RWPE2 (cell line): ENCODE measurements at regions not wholly inside any gene's neighbourhood (a gene's known extent, or its start where the extent isn't known, plus 50 kb on each side); places are given as distances from the start of the nearest gene placed in this dataset.

Experiments
- ATAC-seq: fragments of 200-7000 bp; cut with Tn5 transposase; 3 replicates; pipeline ENCODE4 v1.9.1; 2021; ENCODE audit warnings: low read depth
- DNase-seq: peaks from one replicate; pipeline ENCODE4 v3.0.0-alpha.2; 2020; ENCODE audit warnings: low spot score
- H3K27ac ChIP-seq: fragments of 450-650 bp; 2 replicates; pipeline ENCODE4 v1.5.1; 2017; ENCODE audit warnings: mild to moderate bottlenecking; ENCODE audit not compliant: poor library complexity, severe bottlenecking
- H3K27me3 ChIP-seq: fragments of 250-450 bp; sonication (Bioruptor Pico); 2 replicates; pipeline ENCODE4 v1.5.1; 2021; ENCODE audit warnings: mild to moderate bottlenecking, moderate library complexity; ENCODE audit not compliant: insufficient read depth, poor library complexity, severe bottlenecking
- H3K36me3 ChIP-seq: fragments of 250-450 bp; sonication (Bioruptor Pico); 2 replicates; pipeline ENCODE4 v1.5.1; 2020; ENCODE audit warnings: low read depth, mild to moderate bottlenecking, moderate library complexity
- H3K4me1 ChIP-seq: fragments of 250-450 bp; sonication (Bioruptor Pico); 2 replicates; pipeline ENCODE4 v1.5.1; 2021; ENCODE audit warnings: mild to moderate bottlenecking, moderate library complexity; ENCODE audit not compliant: insufficient read depth, poor library complexity, severe bottlenecking
- H3K4me3 ChIP-seq: fragments of 250-450 bp; sonication (Bioruptor Pico); 2 replicates; pipeline ENCODE4 v1.5.1; 2021; ENCODE audit warnings: mild to moderate bottlenecking, moderate library complexity; ENCODE audit not compliant: severe bottlenecking
- H3K9me3 ChIP-seq: fragments of 250-450 bp; sonication (Bioruptor Pico); 2 replicates; pipeline ENCODE4 v1.5.1; 2021; ENCODE audit warnings: mild to moderate bottlenecking, moderate library complexity; ENCODE audit not compliant: severe bottlenecking
- TF ChIP-seq, protein P1 (sequence below): fragments of 450-650 bp; IDR thresholded peaks from one replicate; pipeline ENCODE4 v1.5.1; 2017; ENCODE audit warnings: mild to moderate bottlenecking, moderate library complexity; ENCODE audit not compliant: poor library complexity, severe bottlenecking

GRCh38 chr1:94362466-94363058 lies 55.6 kb upstream of the ABCD3 start:
- H3K4me1 ChIP-seq: no peaks in the 10 kb centered on the region

DNA sequence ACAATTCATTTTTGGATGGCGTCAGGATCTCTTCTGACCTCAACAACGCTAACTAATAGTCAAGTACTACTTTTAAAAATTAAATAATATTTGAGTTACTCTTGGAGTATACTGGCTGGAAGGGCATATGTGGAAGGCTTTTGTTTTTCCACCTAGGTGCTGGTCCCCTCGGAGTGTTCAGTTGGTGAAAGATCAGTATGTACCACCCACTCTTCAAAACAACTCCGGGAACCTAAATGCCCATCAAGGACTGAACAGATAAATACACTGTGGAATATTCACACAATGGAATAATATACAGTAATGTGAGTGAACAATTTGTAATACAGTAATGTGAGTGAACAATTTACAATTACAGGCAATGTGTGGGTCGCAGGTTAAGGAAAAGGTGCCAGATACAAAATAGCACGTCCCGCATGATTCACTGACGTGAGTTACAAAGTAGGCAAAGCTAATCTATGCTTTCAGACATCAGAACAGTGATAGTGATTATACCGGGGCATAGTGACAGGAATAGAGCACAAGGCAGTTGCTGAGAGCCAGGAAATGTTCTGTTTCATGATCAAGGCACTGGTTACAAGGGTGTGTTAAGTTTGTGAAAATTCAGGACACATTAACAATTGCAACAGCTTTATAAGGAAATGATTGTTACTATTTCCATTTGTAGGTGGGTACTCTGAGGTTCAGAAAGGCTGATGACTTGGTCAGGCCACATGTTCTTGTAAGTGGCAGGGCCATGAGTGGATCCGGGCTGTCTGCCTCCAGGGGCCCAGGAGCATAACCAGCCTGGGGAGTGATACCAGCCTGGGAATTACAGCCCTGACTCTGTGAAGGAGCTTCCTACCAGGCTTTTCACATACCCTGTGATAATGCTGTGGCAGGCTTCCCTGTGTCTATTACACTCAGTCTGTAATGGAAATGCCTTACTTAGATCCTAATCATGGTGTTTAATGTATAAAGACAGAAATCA lies 59.3 kb upstream of the ABCD3 start:
- no peaks in the 10 kb centered on the region for H3K27me3 ChIP-seq
- no peak overlapping the region for H3K4me3 ChIP-seq
- H3K4me1 ChIP-seq: no peaks in the 10 kb centered on the region
- peaks cover 3% of the 10 kb centered on the region for H3K9me3 ChIP-seq
- TF ChIP-seq, protein P1, sequence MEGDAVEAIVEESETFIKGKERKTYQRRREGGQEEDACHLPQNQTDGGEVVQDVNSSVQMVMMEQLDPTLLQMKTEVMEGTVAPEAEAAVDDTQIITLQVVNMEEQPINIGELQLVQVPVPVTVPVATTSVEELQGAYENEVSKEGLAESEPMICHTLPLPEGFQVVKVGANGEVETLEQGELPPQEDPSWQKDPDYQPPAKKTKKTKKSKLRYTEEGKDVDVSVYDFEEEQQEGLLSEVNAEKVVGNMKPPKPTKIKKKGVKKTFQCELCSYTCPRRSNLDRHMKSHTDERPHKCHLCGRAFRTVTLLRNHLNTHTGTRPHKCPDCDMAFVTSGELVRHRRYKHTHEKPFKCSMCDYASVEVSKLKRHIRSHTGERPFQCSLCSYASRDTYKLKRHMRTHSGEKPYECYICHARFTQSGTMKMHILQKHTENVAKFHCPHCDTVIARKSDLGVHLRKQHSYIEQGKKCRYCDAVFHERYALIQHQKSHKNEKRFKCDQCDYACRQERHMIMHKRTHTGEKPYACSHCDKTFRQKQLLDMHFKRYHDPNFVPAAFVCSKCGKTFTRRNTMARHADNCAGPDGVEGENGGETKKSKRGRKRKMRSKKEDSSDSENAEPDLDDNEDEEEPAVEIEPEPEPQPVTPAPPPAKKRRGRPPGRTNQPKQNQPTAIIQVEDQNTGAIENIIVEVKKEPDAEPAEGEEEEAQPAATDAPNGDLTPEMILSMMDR: no peak
- DNase-seq (no peak), ATAC-seq (no peak)
- no peak overlapping the region for H3K27ac ChIP-seq
- H3K36me3 ChIP-seq: no peaks in the 10 kb centered on the region

More at GRCh38 chr1:94362466-94363058, 55.6 kb upstream of the ABCD3 start:
- H3K27me3 ChIP-seq: no peaks in the 10 kb centered on the region
- H3K36me3 ChIP-seq: no peaks in the 10 kb centered on the region
- TF ChIP-seq, protein P1: no peak
- H3K27ac ChIP-seq: no peak overlapping the region
- peaks cover 3% of the 10 kb centered on the region for H3K9me3 ChIP-seq
- no peak for DNase-seq
- ATAC-seq: no peak
- no peak overlapping the region for H3K4me3 ChIP-seq

GRCh38 chr1:94357661-94358060 lies 60.5 kb upstream of the ABCD3 start:
- TF ChIP-seq, protein P1: no peak
- H3K4me3 ChIP-seq: no peak overlapping the region
- DNase-seq: no peak
- no peaks in the 10 kb centered on the region for H3K4me1 ChIP-seq
- no peaks in the 10 kb centered on the region for H3K27me3 ChIP-seq
- no peak overlapping the region for H3K27ac ChIP-seq
- peaks cover 3% of the 10 kb centered on the region for H3K9me3 ChIP-seq
- no peak for ATAC-seq
- H3K36me3 ChIP-seq: no peaks in the 10 kb centered on the region

- ATAC-seq: no peak
- Histone ChIP-seq H3K4me3 (no peak overlapping the region), H3K36me3 (no peaks in the 10 kb centered on the region), H3K9me3 (no peaks in the 10 kb centered on the region), H3K27ac (no peak overlapping the region), H3K27me3 (no peaks in the 10 kb centered on the region), H3K4me1 (no peaks in the 10 kb centered on the region)
- DNase-seq: no peak
- TF ChIP-seq, protein P1: no peak
Observed at GRCh38 chr1:94355485-94355980, 62.7 kb upstream of the ABCD3 start.

DNA sequence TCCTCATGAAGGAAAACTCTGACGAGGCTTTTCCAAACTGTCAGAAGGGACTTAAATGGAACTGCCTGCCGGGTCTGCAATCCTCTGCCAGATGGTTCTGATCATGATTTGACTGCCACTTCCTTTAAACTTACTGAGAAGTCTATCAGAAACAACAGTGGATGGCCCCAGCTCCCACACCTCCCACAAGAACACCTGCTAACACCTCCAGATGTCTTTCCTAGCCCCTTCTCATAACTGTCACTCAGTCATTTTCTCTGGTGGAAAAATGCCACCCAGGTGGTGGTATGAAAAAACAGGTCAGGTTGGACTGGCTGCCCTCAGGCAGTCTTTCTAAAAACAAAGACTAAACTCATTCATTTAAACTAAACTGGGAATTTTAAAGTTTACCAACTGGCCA lies 66.7 kb upstream of the ABCD3 start:
- H3K27ac ChIP-seq: no peak overlapping the region
- H3K27me3 ChIP-seq: no peaks in the 10 kb centered on the region
- no peaks in the 10 kb centered on the region for H3K4me1 ChIP-seq
- TF ChIP-seq, protein P1: no peak
- no peak for DNase-seq
- no peaks in the 10 kb centered on the region for H3K36me3 ChIP-seq
- H3K9me3 ChIP-seq: no peaks in the 10 kb centered on the region
- H3K4me3 ChIP-seq: no peak overlapping the region
- ATAC-seq: no peak
